ENCODE measurements at regions not wholly inside any gene's neighbourhood (a gene's known extent, or its start where the extent isn't known, plus 50 kb on each side); places are given as distances from the start of the nearest gene placed in this dataset.
A peak's percentile ranks its signal among the peaks of the same experiment; 100 is the strongest.
"Not testable (repeated sequence)": the region's sequence is repeated elsewhere in the genome, so short reads cannot be mapped to it uniquely, and the experiment has no call there.

DNA sequence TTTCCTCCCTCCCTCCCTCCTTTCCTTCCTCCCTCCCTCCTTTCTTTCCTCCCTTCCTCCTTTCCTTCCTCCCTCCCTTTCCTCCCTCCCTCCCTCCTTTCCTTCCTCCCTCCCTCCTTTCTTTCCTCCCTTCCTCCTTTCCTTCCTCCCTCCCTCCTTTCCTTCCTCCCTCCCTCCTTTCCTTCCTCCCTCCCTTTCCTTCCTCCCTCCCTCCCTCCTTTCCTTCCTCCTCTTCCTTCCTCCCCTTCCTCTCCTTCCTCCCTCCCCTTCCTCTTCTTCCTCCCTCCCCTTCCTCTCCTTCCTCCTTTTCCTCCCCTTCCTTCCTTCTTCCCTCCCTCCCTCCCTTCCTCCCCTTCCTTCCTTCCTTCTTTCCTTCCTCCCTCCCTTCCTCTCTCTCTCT is 748.5 kb downstream of the EPHA4 start:
- H2AFZ ChIP-seq (ENCODE audit: low read length); CTCF ChIA-PET (ENCODE audit: low intra/inter-chr PET ratio, low total read pairs); in situ Hi-C loops (cut with HindIII; ENCODE audit: extremely low pct_ligation_motif_present, low pct_unique_long_range_greater_than_20kb); H3K9ac ChIP-seq (ENCODE audit: insufficient read depth, low read depth, low read length); FAIRE-seq; H3K4me1 ChIP-seq (ENCODE audit: insufficient read depth, low read length); POLR2A ChIA-PET; H3K27ac ChIP-seq (ENCODE audit: extremely low read length, insufficient read depth, low read length); H3K79me2 ChIP-seq (ENCODE audit: insufficient read depth, low read length); intact Hi-C loops (cut with micrococcal nuclease; ENCODE audit: unreplicated experiment); H3K4me3 ChIP-seq (replicated peaks in 1 of 3; ENCODE audit: insufficient read depth in 1 of 3, low read depth in 2 of 3, low read length in 3 of 3); BruUV-seq (replicated peaks); H4K20me1 ChIP-seq (ENCODE audit: insufficient read depth, low read length); DNase-seq (ENCODE audit: low spot score); H3K36me3 ChIP-seq (replicated peaks in 1 of 2; ENCODE audit: control insufficient read depth in 1 of 2, insufficient read depth in 2 of 2, low read length in 2 of 2); ATAC-seq; H3K4me2 ChIP-seq (ENCODE audit: low read depth, low read length); H3K27me3 ChIP-seq (ENCODE audit: control insufficient read depth in 1 of 2, insufficient read depth in 2 of 2, low read length in 2 of 2): not testable (repeated sequence)
- 0 out of 2 replicates have a peak, but pooled peaks have one; percentile 78 for TF ChIP-seq PCBP1 (IDR thresholded peaks at IDR 0.05; ENCODE audit: borderline replicate concordance, low read depth, low read length)
- peak; percentile 92 for TF ChIP-seq PCBP2 (optimal IDR thresholded peaks at IDR 0.05; ENCODE audit: low read depth, low read length, poor library complexity, severe bottlenecking)
- TF ChIP-seq HNRNPK (IDR thresholded peaks at IDR 0.05; ENCODE audit: low read depth, low read length, poor library complexity, severe bottlenecking): peak; percentile 38
- peaks cover 60% of the 10 kb centered on the region for H3K9me3 ChIP-seq (ENCODE audit: low read length)

DNA sequence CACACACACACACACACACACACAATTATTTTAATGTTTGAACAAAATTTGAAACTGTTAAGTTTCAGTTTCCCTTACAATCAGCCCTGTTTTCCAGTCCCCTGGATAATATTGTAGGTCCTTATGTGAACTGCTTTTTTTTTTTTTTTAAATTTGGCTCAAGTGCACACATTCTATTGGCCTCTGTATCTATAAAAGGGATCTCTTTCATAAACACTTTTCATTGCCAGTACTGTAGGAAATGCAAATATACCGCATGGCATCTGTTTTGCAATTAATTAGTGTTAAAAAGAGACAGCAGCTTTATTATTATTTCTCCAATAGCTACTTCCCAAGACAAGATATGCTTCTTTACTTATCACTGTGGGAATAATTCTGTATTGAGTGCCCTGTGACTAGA is 738.7 kb downstream of the EPHA4 start:
- Histone ChIP-seq H2AFZ (ENCODE audit: low read length) (no peak overlapping the region), H3K27ac (ENCODE audit: extremely low read length, insufficient read depth, low read length) (no peak overlapping the region), H3K79me2 (ENCODE audit: insufficient read depth, low read length) (no peaks in the 10 kb centered on the region), H3K36me3 (replicated peaks in 1 of 2; ENCODE audit: control insufficient read depth in 1 of 2, insufficient read depth in 2 of 2, low read length in 2 of 2) (no peaks in the 10 kb centered on the region), H3K4me2 (ENCODE audit: low read depth, low read length) (no peak overlapping the region), H3K27me3 (ENCODE audit: control insufficient read depth in 1 of 2, insufficient read depth in 2 of 2, low read length in 2 of 2) (no peaks in the 10 kb centered on the region), H3K4me3 (replicated peaks in 1 of 3; ENCODE audit: insufficient read depth in 1 of 3, low read depth in 2 of 3, low read length in 3 of 3) (no peak overlapping the region), H3K4me1 (ENCODE audit: insufficient read depth, low read length) (no peaks in the 10 kb centered on the region), H3K9me3 (ENCODE audit: low read length) (peaks cover 20% of the 10 kb centered on the region; the same call in 1 of the 2 replicates), H4K20me1 (ENCODE audit: insufficient read depth, low read length) (no peaks in the 10 kb centered on the region), H3K9ac (ENCODE audit: insufficient read depth, low read depth, low read length) (no peak overlapping the region)
- WGBS (ENCODE audit: low lambda C conversion rate): 2% methylated on average over 1 of the region's 1 CpG
- ATAC-seq: no peak
- ChIA-PET CTCF (ENCODE audit: low intra/inter-chr PET ratio, low total read pairs) (no interaction called here), POLR2A (no interaction called here)
- intact Hi-C loops (cut with micrococcal nuclease; ENCODE audit: unreplicated experiment): no loop called here
- in situ Hi-C loops (cut with HindIII; ENCODE audit: extremely low pct_ligation_motif_present, low pct_unique_long_range_greater_than_20kb): no loop called here
- no TSS peak for BruUV-seq (replicated peaks)
- DNase-seq (ENCODE audit: low spot score): no peak
- FAIRE-seq: no peak
- TF ChIP-seq DNMT3B (CRISPR knock-in tag; conservative IDR thresholded peaks at IDR 0.05): no peak
- TF ChIP-seq SSRP1 (CRISPR knock-in tag; IDR thresholded peaks at IDR 0.05): no peak
- TF ChIP-seq FOXK2 (IDR thresholded peaks at IDR 0.05): no peak
- TF ChIP-seq, protein P1, sequence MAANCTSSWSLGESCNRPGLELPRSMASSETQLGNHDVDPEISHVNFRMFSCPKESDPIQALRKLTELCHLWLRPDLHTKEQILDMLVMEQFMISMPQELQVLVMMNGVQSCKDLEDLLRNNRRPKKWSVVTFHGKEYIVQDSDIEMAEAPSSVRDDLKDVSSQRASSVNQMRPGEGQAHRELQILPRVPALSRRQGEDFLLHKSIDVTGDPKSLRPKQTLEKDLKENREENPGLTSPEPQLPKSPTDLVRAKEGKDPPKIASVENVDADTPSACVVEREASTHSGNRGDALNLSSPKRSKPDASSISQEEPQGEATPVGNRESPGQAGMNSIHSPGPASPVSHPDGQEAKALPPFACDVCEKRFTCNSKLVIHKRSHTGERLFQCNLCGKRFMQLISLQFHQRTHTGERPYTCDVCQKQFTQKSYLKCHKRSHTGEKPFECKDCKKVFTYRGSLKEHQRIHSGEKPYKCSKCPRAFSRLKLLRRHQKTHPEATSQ (CRISPR knock-in tag; IDR thresholded peaks at IDR 0.05; ENCODE audit: borderline replicate concordance): no peak
- TF ChIP-seq, protein P2, sequence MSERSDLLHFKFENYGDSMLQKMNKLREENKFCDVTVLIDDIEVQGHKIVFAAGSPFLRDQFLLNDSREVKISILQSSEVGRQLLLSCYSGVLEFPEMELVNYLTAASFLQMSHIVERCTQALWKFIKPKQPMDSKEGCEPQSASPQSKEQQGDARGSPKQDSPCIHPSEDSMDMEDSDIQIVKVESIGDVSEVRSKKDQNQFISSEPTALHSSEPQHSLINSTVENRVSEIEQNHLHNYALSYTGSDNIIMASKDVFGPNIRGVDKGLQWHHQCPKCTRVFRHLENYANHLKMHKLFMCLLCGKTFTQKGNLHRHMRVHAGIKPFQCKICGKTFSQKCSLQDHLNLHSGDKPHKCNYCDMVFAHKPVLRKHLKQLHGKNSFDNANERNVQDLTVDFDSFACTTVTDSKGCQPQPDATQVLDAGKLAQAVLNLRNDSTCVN (CRISPR knock-in tag; IDR thresholded peaks at IDR 0.05; ENCODE audit: borderline replicate concordance): no peak
- no peak for TF ChIP-seq TBX3 (IDR thresholded peaks at IDR 0.05; ENCODE audit: borderline replicate concordance)
- no peak for TF ChIP-seq ZFP1 (CRISPR knock-in tag; IDR thresholded peaks at IDR 0.05)
- TF ChIP-seq ZMAT3 (CRISPR knock-in tag; conservative IDR thresholded peaks at IDR 0.05): no peak
- no peak for TF ChIP-seq ZNF282 (IDR thresholded peaks at IDR 0.05; ENCODE audit: partially characterized antibody)
- no peak for TF ChIP-seq ZSCAN31 (CRISPR knock-in tag; IDR thresholded peaks at IDR 0.05; ENCODE audit: low read depth)
- no peak for TF ChIP-seq ARNT2 (CRISPR knock-in tag; IDR thresholded peaks at IDR 0.05; ENCODE audit: low read depth)
- TF ChIP-seq ZNF550 (CRISPR knock-in tag; IDR thresholded peaks at IDR 0.05; ENCODE audit: borderline replicate concordance): no peak
- TF ChIP-seq ZBTB7B (CRISPR knock-in tag; IDR thresholded peaks at IDR 0.05): no peak
- no peak for TF ChIP-seq ZFAT (CRISPR knock-in tag; conservative IDR thresholded peaks at IDR 0.05)
